ENCODE measurements at regions not wholly inside any gene's neighbourhood (a gene's known extent, or its start where the extent isn't known, plus 50 kb on each side); places are given as distances from the start of the nearest gene placed in this dataset.

DNA sequence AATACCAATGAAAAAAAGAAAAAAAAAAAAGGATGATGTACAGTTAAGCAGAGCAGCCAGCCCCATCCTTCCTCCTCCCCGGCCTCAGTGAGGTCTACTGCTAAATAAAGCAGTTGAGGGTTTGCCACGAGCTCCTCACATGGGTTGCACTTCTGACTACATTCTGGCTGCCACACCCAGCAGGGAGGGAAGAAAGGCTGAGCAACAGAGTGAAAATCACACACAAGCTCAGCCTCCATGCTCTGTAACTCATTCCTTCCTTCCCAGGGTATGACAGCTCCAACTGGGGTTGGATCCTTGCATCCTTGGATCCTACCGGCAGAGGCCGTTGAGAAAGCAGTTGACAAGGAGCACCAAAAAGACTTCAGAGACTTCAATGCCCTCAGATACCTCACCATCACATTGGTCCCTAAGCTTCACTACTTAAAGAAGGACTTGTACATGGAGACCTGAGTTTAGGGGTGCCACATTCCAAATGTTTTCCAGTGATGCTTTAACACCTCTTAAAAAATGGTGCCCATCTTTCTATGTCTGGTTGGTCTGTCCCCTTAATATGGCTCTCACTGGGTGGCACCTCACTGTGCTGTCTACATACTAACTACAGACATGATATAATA lies 52.9 kb upstream of the PIK3CG start:
- no peak for DNase-seq (ENCODE audit: low spot score)
- H3K36me3 Mint-ChIP-seq: peaks cover 8% of the 10 kb centered on the region; the same call in 1 of the 2 replicates
- ChIA-PET POLR2A (interaction anchor here (0.6 kb wide), 1 partner anchor 1123 kb away, joined by 7 read pairs; no protein-coding TSS in a partner anchor), CTCF (interaction anchor here (0.8 kb wide), 1 partner anchor 19 kb away, joined by 3 read pairs; no protein-coding TSS in a partner anchor)
- TF ChIP-seq GABPB1 (CRISPR knock-in tag; IDR thresholded peaks at IDR 0.05) (no peak), CBFB (CRISPR knock-in tag; IDR thresholded peaks at IDR 0.05; ENCODE audit: low read depth) (no peak), NFYB (CRISPR knock-in tag; conservative IDR thresholded peaks at IDR 0.05; ENCODE audit: low read depth) (no peak), GTF2I (CRISPR knock-in tag; conservative IDR thresholded peaks at IDR 0.05) (no peak), EMX1 (CRISPR knock-in tag; IDR thresholded peaks at IDR 0.05) (no peak), ESRRA (CRISPR knock-in tag; IDR thresholded peaks at IDR 0.05; ENCODE audit: borderline replicate concordance) (no peak), ZNF423 (CRISPR knock-in tag; IDR thresholded peaks at IDR 0.05) (no peak), MXD4 (CRISPR knock-in tag; IDR thresholded peaks at IDR 0.05; ENCODE audit: borderline replicate concordance) (no peak), JUN (CRISPR knock-in tag; IDR thresholded peaks at IDR 0.05) (no peak), ATF2 (CRISPR knock-in tag; IDR thresholded peaks at IDR 0.05; ENCODE audit: borderline replicate concordance, low read depth) (no peak), SOX15 (CRISPR knock-in tag; IDR thresholded peaks at IDR 0.05) (no peak), MYBL2 (CRISPR knock-in tag; IDR thresholded peaks at IDR 0.05) (no peak), FOXJ3 (CRISPR knock-in tag; IDR thresholded peaks at IDR 0.05; ENCODE audit: borderline replicate concordance) (no peak)
- TF ChIP-seq, protein P1, sequence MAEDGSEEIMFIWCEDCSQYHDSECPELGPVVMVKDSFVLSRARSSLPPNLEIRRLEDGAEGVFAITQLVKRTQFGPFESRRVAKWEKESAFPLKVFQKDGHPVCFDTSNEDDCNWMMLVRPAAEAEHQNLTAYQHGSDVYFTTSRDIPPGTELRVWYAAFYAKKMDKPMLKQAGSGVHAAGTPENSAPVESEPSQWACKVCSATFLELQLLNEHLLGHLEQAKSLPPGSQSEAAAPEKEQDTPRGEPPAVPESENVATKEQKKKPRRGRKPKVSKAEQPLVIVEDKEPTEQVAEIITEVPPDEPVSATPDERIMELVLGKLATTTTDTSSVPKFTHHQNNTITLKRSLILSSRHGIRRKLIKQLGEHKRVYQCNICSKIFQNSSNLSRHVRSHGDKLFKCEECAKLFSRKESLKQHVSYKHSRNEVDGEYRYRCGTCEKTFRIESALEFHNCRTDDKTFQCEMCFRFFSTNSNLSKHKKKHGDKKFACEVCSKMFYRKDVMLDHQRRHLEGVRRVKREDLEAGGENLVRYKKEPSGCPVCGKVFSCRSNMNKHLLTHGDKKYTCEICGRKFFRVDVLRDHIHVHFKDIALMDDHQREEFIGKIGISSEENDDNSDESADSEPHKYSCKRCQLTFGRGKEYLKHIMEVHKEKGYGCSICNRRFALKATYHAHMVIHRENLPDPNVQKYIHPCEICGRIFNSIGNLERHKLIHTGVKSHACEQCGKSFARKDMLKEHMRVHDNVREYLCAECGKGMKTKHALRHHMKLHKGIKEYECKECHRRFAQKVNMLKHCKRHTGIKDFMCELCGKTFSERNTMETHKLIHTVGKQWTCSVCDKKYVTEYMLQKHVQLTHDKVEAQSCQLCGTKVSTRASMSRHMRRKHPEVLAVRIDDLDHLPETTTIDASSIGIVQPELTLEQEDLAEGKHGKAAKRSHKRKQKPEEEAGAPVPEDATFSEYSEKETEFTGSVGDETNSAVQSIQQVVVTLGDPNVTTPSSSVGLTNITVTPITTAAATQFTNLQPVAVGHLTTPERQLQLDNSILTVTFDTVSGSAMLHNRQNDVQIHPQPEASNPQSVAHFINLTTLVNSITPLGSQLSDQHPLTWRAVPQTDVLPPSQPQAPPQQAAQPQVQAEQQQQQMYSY (CRISPR knock-in tag; IDR thresholded peaks at IDR 0.05): no peak
- TF ChIP-seq, protein P2, sequence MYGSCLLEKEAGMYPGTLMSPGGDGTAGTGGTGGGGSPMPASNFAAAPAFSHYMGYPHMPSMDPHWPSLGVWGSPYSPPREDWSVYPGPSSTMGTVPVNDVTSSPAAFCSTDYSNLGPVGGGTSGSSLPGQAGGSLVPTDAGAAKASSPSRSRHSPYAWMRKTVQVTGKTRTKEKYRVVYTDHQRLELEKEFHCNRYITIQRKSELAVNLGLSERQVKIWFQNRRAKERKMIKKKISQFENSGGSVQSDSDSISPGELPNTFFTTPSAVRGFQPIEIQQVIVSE (CRISPR knock-in tag; IDR thresholded peaks at IDR 0.05; ENCODE audit: borderline replicate concordance): no peak
- TF ChIP-seq, protein P3, sequence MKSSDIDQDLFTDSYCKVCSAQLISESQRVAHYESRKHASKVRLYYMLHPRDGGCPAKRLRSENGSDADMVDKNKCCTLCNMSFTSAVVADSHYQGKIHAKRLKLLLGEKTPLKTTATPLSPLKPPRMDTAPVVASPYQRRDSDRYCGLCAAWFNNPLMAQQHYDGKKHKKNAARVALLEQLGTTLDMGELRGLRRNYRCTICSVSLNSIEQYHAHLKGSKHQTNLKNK (CRISPR knock-in tag; IDR thresholded peaks at IDR 0.05): no peak
- no peak for ATAC-seq
- H3K4me1 Mint-ChIP-seq: peaks cover 21% of the 10 kb centered on the region
- H3K27me3 Mint-ChIP-seq (ENCODE audit: low read depth): no peaks in the 10 kb centered on the region; the same call in none of the 2 replicates
- peaks cover 8% of the 10 kb centered on the region for H3K9me3 Mint-ChIP-seq
- H3K27ac Mint-ChIP-seq: no peak overlapping the region
- H3K4me3 Mint-ChIP-seq: no peak overlapping the region

GRCh38 chr7:106813705-106814305 lies 51.3 kb upstream of the PIK3CG start:
- Mint-ChIP-seq H3K9me3 (no peaks in the 10 kb centered on the region), H3K36me3 (no peaks in the 10 kb centered on the region), H3K4me1 (peaks cover 6% of the 10 kb centered on the region), H3K4me3 (no peak overlapping the region), H3K27me3 (ENCODE audit: low read depth) (no peaks in the 10 kb centered on the region; the same call in 1 of the 2 replicates), H3K27ac (no peak overlapping the region)
- ChIA-PET CTCF (no interaction called here), POLR2A (no interaction called here)
- DNase-seq (ENCODE audit: low spot score) (no peak), ATAC-seq (no peak)
- TF ChIP-seq KAT7 (CRISPR knock-in tag; IDR thresholded peaks at IDR 0.05; ENCODE audit: borderline replicate concordance): no peak
- no peak for TF ChIP-seq GABPB1 (CRISPR knock-in tag; IDR thresholded peaks at IDR 0.05)
- no peak for TF ChIP-seq ZNF423 (CRISPR knock-in tag; IDR thresholded peaks at IDR 0.05)
